ENCODE measurements at regions not wholly inside any gene's neighbourhood (a gene's known extent, or its start where the extent isn't known, plus 50 kb on each side); places are given as distances from the start of the nearest gene placed in this dataset.

GRCh38 chr21:38740090-38740489, 65.6 kb upstream of the ETS2 start:
- DNase-seq (ENCODE audit: low read depth, low spot score) = no peak

DNA sequence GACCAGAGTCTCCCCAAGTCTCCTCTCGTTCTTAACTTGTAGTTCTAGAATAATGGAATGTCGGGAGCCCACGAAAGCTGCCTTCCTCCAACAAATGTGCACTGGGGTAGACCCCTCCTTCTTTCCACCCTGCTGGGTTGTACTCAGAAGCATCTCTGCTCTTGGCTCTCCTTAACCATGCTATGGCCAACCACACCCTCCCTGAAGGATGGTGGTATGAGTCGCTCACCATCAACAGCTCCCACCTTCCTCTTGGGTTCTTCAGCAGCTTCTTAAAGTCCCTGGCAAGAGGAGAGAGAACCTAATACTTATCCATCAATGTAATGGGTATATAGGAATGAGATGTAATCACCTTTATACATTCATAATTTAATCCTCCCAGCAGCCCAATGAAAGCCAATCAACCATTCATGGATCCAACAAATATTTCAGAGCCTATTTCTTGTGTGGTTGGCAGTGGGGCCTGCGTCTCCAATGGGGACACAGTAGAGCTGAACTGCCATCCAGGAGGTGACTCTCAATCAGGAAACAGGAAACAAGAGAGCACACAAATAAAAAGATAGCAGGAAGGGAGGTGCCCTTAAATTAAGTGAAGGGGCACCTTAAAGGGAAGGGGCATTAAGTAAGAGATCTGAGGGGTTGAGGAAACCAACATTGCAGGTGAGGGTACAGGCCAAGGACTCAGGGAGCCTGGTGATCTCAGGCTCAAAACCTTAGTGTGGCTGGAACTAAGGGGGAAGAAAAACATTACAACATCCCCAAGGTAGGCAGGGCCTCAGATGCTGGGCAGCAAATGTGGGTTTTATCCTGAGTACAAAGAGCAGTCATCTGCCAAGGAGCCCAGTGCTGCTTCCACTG, 64.4 kb upstream of the ETS2 start:
- DNase-seq (ENCODE audit: low read depth, low spot score) = no peak

DNA sequence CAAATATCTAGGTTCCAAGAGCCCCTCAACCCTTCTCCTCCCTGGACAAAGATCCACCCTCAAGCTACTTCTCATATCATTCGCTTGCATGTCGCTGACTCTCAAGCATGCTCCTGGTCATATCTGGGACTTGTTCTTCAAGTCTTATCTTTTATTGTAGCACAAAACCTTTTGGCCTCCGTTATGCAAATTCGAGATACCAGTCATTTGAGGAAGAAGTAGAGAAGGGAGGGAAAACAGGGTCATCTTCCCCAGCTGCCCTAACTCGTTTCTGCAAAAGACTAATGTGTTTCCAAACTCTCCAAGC, 63.8 kb upstream of the ETS2 start:
- DNase-seq (ENCODE audit: low read depth, low spot score) = no peak

DNA sequence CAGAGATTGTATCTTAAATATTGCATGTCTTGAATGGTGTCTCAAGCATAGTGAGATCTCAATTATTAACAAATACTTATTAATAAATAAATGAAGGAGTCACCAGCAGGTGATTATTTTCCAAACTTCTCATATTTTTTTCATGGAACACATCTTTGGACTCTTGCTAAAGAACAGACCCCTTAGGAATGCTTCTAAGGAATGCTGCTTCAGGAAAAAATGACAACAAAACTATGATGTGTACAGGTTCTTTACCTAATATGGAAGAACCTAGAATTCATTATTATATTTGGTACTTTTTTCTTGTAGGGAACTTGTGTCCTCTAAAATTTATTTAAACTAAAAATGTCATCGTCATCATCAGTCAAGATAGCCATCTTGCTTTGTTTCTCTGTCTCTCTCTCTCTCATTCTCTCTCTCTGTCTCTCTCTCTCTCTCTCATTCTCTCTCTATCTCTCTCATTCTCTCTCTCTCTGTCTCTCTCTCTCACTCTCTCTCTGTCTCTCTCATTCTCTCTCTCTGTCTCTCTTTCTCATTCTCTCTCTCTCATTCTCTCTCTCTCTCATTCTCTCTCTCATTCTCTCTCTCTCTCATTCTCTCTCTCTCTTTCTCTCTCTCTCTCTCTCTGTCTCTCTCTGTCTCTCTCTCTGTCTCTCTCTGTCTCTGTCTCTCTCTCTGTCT, 63.0 kb upstream of the ETS2 start:
- DNase-seq (ENCODE audit: low read depth, low spot score) = no peak

DNA sequence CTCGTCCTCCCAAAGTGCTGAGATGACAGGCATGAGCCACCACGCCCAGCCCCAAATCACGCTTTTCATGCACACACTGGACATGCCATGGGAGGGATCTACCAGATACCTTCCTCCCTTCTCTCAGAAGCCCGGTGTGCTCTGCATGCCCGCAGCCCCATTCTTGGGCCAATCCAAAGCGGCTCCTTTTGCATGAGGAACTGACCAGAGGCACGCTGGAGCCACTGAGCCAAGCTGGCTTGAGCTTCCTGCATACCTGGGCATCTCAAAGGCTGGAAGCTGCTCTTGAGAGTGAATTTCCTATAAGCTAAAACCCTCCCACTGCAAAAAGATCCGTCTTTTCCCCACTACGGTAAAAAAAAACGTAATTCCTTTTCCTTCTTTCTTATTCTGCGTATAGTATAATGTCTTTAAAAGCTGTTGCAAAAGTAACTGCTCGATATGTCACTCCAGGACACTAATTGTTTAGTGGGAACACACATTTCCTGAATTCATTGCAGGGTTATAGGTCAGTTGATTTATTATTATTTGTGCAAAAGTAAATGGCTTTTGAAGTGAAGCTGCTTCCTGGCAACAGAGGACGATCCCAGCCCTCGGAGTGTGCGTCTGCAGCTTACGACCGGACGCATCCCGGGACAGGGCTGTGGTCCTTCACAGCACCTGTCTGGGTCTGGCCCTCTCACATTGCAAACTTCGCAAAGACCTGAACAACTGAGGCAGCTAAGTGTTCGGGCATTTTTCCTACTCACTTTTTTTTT, 61.8 kb upstream of the ETS2 start:
- no peak for DNase-seq (ENCODE audit: low read depth, low spot score)

DNA sequence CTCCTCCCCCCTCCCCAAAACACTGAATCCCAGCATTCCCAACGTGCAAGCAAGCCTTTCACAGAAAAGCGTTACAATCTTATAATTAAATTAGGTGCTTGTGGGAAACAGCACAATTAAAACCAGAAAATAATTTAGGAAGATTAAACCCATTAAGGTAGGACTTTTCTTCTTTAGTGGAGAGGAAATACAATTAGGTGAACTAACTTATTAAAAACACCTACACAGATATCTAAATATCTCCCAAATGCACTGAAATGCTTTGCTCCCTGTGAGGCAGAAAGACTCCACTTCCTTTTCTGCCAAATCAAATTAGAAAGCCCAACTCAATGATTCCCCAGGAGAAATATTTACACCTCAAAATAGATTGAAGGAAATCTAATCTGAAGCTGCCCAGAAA, 60.9 kb upstream of the ETS2 start:
- no peak for DNase-seq (ENCODE audit: low read depth, low spot score)

DNA sequence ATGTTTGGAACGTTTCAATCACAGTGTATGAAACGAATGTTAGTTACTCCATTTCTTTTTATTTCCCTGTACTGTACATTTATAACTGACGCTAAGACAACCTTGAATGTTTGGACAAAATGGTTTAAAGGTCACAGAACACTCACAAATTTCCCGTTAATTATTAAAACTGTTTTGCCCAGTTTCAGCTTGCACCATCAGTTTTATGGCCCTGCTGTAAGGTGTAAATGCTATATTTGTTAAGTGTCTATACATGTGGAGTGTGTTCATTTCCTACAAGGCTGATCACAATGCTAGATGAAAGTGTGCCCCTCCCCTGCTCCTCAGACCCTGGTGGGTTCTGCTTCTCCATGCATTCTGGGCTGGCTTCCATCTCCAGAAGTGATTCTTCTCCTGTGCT, 57.9 kb upstream of the ETS2 start:
- no peak for DNase-seq (ENCODE audit: low read depth, low spot score)

GRCh38 chr21:38751379-38752050, 54.2 kb upstream of the ETS2 start:
- DNase-seq (ENCODE audit: low read depth, low spot score) = no peak

DNA sequence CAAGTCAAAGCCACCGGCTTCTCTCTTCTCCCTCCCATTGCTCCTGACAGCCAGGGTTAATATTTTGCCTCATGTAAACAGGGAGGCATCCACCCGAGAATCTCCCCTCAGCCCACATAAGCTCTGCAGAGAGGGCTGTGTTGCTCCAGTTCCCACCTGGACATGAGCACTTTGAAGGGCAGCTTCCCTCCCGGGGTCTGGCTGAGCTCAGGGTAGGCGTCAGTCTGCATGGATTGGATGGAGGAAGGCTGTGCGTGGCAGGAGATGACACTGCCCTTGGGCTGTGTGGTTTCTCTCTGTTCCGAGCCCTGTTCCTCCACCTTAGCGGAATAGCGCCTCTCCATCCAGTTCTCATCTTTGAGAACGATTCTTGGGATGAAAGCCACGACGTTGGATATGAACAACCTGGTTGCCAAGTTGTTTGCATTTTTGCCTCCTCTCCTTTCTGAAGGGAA, 53.7 kb upstream of the ETS2 start:
- DNase-seq (ENCODE audit: low read depth, low spot score) = no peak

DNA sequence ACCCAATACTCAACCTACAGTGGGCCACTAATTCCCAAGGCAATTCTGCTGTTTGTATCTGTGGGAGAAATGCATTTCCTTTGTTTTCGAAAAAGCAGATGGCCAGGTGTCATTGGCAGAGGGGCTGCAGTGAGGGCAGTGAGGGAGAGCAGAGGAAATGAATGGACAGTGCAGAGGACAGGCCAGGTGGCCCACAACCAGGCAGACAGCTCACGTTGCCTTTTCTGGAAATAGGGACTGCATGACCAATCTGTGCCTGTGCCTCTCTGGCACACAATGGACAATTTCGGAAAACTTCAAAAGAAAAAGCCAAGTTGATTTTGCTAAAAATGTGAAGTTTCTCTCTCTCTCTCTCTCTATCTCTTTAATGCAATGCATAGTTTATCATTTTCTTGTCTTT, 52.6 kb upstream of the ETS2 start:
- DNase-seq (ENCODE audit: low read depth, low spot score) = no peak

DNA sequence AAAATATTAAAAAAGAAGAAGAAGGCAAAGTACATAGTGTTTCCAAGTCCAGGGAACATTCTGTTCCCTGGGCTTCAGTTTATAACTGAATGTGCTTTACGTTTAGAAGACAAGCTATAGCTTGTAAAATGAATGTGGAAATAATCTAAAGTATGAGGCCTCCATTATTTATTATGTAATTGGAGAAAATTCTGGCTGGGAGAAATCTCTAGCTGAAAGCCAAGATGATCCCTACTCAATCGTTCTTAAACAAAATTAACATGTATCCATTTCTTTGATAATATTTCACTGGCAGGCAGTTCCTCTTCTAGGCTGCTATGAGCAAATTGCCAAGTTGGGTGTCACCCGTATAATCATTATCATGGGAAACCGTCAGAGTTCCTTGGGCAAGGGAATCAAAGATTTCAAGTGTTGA, 52.2 kb upstream of the ETS2 start:
- DNase-seq (ENCODE audit: low read depth, low spot score) = no peak

All from activated naive CD8-positive, alpha-beta T cell treated with anti-CD3 and anti-CD28 coated beads, Interleukin-2, amount 50 U/mL, for 16 hours (primary cell).